ENCODE measurements at regions not wholly inside any gene's neighbourhood (a gene's known extent, or its start where the extent isn't known, plus 50 kb on each side); places are given as distances from the start of the nearest gene placed in this dataset.

DNA sequence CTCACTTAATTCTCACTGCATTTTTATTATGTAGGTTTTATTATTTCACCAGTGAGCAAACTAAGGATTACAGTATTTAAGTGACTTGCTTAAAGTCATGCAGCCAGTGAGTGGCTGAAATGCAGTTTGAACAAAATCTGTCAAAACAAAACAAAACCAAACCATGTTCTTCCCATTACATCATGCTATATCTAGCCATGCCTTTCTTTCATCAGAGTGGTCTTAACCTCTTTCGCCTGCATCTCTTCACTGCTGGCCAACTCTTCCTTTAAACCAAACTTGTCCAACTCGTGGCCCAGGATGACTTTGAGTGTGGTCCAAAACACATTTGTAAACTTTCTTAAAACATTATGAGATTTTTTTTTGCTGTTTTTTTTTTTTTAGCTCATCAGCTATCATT, 223.2 kb downstream of the PCDH7 start:
- no peak for DNase-seq

DNA sequence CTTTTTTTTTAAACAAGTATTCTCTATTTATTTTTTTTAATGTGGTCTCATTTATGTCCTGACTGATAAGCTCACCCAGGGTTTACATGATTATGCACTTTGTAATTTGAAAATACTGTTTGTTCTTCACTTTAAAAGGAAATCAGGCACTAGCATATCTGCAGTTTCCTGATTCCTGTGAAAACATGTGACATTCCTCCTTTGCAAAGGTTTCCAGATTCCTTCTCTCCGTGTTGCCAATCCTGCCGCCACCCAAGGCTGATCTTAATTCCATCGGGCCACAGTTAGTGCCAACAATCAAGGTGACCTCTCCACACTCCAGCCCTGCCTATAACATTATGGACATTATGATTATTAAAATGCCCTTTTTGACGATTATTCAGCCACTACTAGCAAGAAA, 225.4 kb downstream of the PCDH7 start:
- no peak for DNase-seq

DNA sequence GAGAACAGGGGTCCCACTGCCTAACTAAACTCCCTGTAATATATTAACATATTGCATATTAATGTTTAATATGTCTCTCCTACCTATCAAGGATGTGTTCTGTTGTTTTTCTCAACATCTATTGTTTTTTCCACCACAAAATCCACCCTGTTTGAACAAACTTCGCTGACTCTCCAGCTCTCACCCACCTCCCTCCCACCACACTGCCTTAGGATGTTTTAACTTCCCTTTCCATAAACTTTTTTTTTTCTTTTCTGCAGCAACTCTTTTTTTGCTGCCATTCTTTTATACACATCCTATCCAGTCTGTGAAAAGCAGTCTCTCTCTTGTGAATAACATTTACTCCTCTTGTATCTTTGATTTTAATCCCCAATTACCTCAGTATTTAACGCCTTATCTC, 226.1 kb downstream of the PCDH7 start:
- DNase-seq = no peak

DNA sequence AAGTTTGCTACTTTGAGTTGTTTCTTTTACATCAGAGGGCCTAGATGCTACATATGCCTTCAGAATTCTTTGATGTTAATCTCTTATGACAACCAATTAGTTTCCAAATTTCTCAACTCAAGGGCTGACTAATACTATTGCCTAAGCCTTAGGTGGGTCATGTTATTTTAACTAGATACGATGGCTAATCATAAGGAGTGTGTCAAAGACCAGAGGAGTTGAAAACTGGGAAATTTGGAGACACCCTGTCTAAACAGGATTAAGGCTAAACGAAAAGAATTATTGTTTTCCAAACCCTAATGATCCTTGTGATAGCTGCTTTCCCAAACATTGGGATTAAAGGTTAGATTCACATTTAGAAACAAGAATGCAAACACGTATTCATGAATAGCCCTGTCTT, 228.5 kb downstream of the PCDH7 start:
- no peak for DNase-seq

DNA sequence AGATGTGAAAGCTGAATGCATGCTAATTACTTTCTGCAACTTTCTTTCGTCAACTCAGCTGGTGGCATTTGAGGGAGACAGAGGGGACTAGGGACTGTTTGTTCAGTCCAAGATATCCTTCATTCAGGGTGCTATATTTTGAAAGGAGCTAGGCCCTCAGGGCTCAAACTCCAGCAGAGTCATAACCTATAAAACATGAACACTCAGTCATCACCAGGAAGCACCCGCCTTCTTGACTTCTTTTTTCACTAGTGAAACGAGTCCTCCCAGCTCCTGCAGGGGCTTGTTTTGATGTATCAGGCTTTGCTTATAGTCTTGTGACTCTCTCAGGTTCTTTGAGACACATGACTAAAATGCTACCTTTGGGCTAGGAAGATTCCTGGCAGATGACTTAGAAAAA, 230.6 kb downstream of the PCDH7 start:
- DNase-seq = no peak

DNA sequence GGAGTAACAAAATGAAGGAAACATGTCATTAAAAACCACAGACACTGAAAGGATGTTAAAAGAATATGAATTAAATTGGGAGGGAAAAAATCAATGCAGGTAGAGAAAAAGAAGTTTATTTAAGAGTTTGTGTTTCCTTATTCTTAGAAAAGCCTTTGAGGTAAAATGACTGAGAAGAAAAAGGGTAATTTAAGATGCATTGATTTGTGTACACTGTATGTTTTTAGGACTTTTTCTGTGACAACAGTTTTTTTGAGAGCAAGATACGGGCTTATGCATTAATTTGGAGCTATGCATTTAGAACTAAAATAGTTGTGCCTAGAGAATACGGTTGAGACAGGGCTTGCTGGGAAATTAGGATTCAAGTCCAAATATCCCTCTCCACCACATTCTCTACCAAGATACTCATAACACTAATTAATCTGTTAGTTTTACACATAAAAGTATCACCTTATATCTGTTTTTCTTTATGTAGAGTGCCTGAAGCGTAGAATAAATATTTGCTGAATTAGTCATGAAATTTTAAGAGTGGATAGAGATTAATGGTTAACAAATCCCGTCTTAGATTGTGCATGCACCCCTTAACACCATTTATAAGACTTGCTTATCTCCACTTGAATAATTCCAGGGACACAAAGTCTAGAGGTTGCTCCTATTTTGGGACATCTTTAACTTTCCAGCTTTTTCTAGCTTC, 232.5 kb downstream of the PCDH7 start:
- DNase-seq = no peak

DNA sequence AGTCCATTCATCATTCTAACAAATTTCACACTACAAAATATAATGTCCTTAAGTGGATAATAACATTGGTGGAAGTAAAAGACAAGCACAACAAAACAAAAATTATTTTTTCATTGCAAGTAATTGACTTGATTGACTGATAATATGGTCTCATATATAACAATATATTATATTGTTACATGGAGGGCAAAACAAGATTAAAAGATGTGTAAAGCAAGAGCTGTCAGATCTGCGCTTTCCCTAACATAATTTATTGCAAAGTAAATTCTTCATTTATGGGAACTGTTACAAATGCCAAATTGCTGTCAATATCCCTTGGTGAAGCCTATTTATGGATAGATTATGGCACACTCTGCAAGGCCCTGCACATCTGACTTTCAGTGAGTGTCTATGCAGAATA, 233.6 kb downstream of the PCDH7 start:
- DNase-seq = no peak

DNA sequence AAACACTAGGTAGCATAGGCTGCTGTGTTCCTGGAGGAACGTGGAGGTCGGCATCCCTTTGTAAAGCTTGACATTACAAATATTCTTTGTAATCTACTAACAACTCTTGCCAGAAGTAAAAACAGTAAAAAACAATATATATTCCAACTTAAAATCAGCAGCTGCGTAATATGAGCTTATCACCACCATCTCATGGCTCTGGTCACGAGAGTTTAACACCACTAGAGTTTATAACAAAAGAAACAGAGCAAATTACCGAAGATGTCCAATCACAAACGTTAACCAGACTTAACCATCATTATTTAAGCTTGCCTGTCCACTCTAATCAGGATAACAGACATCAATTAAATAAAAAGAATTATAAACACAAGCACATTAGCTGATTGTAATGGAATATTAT, 236.7 kb downstream of the PCDH7 start:
- no peak for DNase-seq

DNA sequence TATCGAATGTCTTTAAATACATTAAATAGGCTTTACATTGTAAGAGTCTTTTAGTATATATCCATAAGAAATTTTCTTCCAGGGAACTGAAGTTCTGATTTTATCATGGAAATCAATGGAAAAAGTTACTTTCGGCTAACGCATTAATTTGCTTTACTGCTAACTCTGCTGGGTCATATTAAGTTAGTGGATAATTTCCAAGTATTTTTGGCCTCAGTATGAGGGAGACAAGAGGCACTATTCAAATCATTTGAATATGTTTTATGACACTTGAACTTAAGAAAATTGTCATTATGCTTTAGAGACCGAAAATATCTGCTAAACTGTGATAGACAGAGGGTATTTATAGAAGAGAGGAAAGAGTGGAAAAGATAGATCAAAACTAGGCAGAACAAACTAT, 237.5 kb downstream of the PCDH7 start:
- DNase-seq = no peak

DNA sequence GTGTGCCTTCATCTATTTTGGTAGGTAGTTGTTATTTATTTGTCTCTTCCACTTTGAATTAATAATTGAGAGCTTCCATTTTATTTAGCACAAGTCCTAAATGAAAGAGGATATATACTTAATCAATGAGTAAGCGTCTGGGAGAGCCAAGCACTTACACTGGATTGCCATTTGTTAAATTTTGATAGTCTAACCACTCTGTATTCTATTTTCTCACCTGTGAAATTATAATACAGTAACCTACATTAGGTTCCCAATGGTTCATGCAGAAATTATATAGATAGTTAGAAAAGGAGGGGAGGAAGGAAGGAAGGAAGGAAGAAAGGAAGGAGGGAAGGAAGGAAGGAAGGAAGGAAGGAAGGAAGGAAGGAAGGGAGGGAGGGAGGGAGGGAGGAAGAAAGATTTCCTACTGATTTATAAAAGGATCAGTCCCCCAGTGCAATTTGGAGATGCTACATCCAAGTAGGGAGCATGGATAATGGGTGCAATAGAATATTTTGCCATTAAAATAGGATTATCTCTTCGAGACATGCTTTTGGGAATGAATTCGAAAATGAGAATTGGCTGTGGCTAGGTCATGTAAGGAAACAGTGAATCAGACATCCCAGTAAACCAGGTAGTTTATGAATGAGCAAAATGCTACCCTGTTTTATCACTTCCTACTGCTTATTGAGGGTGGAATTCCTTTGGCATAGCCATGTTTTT, 239.8 kb downstream of the PCDH7 start:
- DNase-seq = no peak

DNA sequence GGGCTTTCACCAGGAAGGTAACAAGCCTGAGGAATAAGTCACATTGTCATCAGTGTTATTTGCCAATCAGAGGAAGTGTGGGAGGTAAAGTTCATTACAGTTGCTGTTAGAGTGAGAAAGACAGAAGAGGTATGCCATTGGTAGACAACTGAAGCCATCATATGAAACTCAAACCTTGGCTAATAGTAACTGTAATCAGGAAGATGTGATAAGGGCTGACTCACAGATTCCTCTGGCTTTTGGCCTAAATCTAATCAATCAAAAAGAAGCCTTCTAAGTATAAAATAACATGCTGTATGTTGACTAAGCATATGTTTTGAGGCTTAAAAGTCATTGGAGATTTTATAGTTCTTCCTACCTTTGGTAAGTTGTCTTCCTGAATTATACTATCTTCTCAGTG, 242.8 kb downstream of the PCDH7 start:
- DNase-seq = no peak

DNA sequence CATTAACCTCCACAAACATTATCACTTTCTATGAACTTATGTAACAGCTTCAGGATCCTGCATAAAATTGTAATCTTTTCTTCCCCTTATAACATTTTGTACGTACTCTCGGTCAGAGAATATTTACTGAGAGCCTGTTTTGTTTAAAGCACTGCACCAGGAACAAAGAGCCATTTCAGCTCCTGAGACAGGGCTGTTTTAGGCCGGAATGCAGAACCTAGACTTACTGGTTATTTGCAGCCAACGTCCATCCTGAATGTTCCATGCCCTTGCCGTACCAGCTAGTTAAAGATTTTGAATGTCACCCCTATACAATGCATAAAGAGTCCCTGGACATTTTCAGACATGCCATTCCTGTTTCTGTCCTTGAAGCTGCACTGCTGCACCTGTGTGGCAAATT, 248.8 kb downstream of the PCDH7 start:
- DNase-seq = no peak

DNA sequence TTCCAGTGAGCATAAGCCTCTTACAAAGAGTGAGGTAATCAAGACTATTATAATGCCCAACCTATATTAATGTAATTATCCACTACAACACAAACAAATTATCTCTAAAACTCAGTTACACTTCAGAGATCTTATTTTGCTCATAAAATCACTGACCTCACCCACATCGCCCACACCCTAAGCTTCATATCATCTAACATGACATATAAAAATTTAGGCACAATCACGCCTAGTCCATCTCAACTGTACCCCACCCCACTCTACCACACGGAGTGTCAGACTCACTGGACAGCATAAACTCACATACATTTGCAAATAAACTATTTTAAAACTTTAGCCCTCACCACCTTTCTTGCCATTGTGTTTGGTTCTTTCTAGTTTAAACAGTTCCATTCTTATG, 252.4 kb downstream of the PCDH7 start:
- DNase-seq = no peak

DNA sequence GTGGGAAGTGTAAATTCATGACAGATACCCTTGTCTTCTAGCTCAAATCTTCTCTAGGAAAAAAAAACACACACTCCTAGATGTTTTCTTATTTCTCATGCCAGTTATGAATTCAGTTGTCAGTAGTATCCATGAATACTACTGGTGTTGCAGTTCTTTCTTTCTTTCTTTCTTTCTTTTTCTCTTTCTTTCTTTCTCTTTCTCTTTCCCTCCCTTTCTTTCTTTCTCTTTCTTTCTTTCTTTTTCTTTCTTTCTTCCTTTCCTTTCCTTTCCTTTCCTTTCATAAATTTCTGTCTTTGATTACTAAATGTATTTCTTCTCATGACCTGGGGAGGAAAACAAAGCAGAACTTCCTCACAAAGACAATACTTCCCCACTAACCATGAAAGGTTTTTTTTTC, 253.8 kb downstream of the PCDH7 start:
- DNase-seq = no peak

DNA sequence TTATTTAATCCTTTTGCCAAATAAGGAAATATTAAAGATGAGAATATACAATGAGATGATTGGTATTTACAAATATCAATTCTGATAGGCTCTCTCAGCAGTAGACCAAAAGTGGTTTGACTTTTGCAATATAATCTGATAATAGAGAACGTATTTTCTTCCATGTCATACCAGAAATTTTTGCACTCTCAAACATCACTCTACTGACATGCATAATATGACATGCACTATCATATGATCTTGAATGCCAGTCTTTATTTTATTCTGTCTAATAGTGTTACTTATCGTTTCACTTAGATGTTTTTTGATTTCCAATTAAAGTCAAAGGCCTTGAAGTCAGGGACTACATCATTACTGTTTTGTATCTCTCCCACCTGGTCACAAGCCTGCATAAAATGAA, 259.2 kb downstream of the PCDH7 start:
- DNase-seq = no peak

DNA sequence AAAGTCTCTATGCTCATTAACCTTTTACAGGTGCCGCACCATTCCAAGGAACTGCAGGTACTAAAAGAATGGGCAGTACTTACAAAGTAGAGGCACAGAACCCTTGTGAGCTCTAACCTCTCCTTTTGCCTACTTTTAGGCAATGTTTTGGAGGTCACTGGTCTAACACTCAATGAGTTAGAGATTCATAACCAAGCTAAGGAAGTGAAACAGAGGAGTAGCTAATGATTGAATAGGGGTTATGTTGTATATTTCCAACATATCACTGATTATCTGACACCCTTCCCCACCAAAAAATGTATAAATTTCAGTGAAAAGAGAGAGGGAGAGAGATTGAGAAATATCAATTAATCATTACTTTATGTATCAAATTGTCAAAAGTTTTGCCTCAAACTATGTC, 269.3 kb downstream of the PCDH7 start:
- DNase-seq = no peak

DNA sequence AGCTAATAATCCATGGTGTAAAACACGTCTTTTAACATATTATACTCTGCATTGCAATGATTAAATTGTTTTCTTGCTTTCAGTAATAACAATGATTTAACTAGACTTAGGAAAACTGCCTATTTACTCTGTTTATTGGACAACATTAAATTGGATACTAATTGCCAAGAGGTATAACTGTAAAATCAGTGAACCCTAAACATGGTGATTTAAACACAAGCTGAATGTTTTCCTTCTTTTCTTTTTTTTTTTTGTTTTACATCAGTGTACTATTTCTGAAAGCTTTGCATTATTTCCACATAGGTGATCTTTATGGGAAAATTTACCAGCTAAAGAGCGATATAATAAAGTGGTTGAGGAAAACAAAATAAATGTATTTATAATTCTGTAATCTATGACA, 276.7 kb downstream of the PCDH7 start:
- DNase-seq = no peak

DNA sequence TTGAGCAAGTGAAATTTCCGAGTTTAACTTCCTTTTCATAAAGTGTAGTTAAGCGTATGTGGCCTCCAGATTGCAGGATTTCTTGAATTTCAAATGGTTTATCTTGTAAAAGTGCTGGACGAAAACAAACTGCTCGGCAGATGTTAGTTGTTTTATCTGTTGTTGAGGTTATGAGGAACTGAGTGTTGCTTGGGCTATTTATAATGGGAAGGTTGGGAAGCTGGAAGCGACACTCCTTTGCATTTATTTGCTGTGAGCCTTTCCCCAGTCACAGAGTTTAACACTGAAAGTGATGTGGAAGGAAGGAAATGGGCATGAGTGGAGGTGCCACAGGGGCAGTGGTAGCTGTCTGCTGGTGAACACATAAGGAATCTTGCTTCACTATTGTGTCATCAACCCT, 284.9 kb downstream of the PCDH7 start:
- DNase-seq = no peak

DNA sequence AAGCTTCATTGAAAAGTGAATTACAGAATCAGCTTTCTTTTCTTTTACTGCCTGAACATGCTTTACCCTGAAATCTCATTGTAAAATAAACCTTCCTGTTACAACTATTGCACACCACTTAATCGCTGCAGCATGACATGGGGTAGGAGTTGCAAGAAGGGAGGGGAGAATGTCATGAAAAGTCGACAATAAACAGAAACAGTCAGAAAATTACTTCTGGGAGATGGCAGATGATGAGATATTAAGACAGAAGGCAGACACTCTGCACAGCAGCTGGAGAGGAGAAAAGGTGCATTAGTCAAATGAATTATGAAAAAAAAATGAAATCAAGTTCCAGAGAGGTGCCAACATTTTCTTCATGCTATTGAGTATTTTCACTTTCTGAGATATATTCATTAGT, 287.7 kb downstream of the PCDH7 start:
- no peak for DNase-seq

DNA sequence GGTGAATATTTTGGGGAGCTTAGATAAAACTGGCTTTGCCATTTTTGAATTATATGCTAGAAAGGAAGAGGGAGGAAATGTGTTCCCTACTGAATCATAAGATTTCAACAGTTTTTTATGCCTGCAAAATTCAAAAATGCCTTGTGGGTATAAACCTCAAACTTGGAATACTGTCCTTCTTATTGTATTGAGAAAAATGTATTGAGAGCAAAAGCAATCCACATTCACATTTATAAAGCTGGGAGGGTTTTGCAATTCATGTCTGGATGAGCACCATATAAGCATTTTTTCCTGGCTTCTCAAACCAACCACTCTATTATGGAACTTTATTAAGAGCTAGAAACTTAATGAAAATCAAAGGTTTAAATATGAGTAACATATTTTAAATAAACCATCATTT, 289.8 kb downstream of the PCDH7 start:
- no peak for DNase-seq

DNA sequence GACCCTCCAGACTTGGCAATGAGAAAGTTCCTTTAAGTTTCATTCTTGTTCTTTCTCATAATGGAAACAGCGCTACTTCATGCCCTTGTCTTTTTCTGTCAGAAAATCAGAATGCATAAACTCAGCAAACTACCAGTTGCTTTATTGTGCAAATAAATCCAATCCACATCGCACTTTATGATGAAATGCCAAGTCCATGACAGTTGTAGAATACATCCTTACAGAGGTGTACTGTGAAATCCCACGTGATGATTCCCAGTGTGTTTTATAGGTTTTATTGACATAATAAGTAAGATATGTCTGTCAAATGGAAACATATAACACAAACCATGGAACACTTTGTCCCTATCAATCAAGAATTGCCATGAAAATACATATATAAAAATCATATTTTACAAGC, 295.0 kb downstream of the PCDH7 start:
- no peak for DNase-seq

DNA sequence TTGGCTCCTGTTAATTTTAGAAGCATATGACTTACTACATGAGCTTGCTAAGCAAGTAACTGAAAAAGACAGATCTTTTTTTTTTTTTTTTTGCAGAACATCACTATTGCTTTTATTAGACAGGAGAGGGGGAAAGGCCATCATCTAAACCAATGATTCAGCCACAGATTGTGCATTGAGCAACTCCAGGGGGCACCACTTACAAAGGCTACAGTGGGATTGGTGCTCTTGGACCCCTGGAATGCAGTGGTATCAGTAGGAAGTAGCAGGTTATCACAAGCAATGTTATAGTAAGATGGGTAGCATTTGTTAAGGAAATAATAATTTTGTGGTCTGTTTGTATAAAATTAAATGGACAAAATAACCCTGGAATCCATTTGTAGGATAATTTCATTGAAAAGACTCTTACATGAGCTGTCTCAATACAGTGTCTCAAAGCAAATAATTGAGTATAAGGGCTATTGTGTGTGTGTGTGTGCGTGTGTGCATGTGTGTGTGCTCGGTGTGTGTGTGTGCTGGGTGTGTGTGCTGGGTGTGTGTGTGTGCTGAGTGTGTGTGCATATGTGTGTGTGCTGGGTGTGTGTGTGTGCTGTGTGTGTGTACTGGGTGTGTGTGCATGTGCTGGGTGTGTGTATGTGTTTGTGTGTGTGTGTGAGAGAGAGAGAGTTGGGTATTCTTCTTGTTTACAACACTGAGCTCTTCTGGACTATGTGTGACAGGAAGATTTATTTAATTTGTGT, 296.3 kb downstream of the PCDH7 start:
- no peak for DNase-seq

DNA sequence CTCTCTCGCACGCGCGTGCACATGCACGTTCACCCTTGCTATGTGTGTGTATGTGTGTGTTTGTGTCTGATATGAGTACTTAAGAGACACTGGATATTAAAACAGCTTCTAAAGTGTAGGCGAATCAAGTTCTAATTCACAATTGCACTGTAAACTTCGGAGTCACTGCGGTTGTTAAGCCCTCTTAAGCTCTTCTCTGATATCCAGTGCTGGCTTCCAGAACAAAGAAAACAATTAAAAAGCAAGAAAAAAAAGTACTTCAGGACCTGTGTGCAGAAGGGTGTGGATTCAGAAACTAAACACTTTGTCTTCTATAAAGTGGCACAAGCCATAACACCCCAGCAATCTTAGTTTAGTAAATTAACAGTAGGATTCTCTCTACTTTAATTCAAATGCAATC, 300.2 kb downstream of the PCDH7 start:
- DNase-seq = no peak

DNA sequence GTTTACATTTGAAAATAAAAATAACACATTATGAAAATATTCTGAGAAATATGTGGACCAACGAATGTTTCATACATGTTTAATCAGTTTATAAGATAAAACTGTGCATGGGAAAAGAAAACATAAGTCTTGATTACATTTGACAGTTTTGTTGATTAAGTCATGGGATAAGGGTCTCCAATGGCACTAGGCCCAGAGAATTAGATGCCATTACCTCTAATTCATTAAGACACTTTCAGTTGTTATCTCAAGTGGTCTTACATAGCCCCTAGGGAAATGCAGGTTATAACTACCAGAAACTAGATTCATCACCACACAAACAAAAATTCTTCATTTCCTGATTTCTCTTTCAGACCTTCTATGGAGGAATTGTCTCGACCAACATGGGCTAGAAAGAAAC, 300.8 kb downstream of the PCDH7 start:
- no peak for DNase-seq
